NCI-H345 treated with DMSO at 0.1 percent for 48 hours (cell line): ENCODE measurements at regions not wholly inside any gene's neighbourhood (a gene's known extent, or its start where the extent isn't known, plus 50 kb on each side); places are given as distances from the start of the nearest gene placed in this dataset.
"Not testable (repeated sequence)": the region's sequence is repeated elsewhere in the genome, so short reads cannot be mapped to it uniquely, and the experiment has no call there.

Source experiments
- DNase-seq: peaks from one replicate; lab custom pipeline; 2025; ENCODE audit not compliant: unreplicated experiment; lab: John Stamatoyannopoulos, UW

DNA sequence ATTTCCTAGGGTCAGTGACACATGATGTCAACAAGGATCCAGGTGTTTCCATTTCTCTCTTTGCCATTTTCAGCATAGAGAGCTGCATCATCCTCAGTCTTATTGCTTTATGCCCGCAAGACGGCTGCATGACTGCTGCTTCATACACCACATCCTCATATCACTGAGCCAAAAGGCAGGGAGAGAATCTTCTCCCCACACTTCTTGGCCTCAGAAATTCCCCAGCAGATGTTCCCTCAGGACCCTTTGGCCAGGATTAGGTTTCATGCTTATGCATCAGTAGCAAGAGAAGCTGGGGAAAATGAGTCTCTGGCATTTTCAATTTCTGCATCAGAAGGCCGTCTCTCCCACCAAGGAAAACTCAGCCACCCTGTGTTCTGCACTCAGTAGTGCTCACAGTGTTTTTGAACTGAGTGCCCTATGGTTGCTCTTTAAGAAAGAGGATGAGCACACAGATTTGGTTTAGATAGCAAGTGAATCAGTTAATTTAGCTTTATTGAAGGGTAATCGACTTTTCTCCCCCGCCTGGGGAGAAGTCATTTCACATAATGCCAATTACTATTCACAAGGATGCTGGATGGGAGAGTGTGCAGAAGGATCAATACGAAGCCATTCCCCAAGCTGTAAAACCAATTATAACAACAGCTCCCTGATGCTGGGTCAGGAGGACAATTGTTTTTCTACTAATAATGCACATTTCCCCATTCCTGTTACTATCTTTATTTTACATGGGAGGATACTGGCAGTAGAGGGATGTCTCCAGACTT, 360.2 kb downstream of the HHIPL2 start:
- no peak for DNase-seq

- no peak for DNase-seq
Measured at GRCh38 chr1:222182641-222183040, 365.3 kb downstream of the HHIPL2 start.

- no peak for DNase-seq
Measured at GRCh38 chr1:222181191-222181590, 366.7 kb downstream of the HHIPL2 start.

DNA sequence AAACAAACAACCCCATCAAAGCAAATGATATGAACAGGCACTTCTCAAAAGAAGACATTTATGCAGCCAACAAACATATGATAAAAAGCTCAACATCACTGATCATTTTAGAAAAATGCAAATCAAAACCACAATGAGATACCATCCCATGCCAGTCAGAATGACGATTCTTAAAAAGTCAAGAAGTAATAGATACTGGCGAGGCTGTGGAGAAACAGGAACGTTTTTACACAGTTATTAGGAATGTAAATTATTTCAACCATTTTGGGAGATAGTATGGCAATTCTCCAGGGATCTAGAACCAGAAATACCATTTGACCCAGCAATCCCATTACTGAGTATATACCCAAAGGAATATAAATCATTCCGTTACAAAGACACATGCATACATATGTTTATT, 370.4 kb downstream of the HHIPL2 start:
- DNase-seq, result not testable (repeated sequence)

DNA sequence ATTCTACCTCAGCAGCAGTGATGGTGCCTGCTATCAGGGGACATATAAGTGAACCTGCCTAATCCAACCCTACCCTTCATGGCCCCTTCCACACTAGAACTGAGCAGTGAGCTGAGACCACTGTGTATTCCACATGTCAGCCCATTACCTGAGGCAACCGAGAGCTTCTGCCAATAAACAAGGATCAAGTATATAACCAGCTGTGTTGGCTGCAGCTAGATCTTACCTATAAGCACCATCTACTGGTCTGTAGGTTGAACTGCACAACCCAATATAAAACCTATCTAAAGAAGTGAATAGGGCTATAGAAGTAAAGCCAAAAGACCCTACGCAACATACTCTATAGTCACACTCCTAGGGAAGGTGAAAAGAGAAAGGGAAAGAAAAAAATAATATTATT, 376.9 kb downstream of the HHIPL2 start:
- DNase-seq, result no peak

GRCh38 chr1:222168621-222169020, 379.3 kb downstream of the HHIPL2 start:
- no peak for DNase-seq

DNA sequence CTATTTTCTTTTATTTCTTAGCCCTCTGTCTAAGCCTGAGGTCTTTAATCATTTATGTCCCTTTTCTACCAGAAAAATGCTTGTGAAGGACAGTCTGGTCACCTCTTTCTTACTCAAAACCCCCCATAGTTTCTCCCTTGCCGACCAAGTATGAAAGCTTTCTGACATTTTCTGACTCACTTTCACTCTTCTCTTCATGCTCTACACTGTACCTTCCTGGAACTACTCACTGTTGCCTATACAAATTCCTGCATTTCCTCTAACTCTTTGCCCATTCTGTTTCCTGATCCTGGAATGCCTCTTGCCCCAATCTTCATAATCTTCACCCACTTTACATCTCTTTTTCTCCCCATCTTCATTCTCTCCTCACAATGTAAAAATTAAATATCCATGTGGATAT, 380.0 kb downstream of the HHIPL2 start:
- no peak for DNase-seq

DNA sequence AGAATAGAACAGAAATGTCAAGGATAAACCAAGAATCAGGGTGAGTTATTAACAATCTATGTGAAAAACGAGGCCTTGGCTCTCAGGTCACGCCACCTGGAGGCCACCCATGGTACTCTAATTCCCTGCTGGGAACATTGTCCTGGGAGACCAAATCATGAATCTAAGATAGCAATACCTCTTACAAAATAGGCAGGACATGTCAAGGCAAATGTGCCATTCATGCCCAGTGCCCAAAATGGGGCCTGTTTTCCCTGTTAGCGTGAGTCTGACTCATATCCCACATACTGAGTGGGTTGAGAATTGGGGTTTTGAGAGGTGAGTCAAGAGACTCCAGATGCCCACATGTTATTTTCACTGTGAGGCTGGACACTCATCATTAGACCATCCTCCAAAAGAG, 380.8 kb downstream of the HHIPL2 start:
- DNase-seq, result no peak

DNA sequence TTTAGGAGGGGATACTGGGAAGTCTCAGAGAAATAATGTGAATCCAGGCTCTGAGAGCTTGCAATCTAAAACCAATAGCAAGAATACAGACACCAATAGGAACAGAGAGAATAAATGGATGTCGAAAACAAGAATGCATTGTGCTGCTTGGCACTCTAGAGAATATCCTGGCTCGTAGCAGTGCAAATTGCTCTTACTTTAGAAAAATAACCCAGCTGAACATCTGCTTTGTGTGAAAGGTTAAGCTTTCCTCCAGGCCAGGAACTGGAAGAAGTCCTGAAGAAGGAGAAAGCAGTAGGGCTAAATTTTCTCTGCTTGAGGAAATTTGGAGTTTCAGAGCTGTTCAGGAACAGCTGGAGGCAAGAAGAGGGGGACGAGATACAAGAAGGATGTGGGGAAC, 382.3 kb downstream of the HHIPL2 start:
- DNase-seq, result no peak

DNA sequence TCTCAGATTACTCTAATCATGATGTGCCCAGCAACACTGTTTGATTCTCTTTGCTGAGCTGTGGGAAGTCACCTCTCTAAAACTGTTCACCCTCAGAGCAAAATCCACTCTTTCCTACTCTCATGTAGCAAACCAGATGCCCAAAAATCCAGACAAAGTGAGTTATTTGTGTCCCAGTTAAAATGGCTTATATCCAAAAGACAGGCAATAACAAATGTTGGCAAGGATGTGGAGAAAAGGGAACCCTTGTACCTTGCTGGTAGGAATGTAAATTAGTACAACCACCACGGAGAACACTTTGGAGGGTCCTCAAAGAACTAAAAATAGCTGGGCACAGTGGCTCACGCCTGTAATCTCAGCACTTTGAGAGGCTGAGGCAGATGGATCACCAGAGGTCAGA, 384.0 kb downstream of the HHIPL2 start:
- DNase-seq, result no peak

DNA sequence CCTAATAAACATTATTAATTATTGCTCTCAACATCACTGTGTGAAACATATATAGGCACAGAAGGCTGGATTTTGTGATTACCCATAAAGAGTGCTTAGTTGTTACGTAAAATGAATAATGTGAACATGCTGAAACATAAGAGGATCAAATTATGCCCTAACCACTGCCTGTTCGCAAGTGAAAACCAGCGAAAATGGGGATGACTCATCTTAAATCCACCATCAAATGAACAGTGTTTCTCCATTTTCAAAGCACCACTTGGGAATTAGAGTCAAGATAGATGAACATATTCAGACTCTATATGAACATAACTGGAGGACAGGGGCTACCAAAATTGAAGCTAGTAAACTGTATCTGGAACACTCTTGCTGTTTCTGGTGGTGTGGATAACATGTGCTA, 386.2 kb downstream of the HHIPL2 start:
- DNase-seq, result no peak

DNA sequence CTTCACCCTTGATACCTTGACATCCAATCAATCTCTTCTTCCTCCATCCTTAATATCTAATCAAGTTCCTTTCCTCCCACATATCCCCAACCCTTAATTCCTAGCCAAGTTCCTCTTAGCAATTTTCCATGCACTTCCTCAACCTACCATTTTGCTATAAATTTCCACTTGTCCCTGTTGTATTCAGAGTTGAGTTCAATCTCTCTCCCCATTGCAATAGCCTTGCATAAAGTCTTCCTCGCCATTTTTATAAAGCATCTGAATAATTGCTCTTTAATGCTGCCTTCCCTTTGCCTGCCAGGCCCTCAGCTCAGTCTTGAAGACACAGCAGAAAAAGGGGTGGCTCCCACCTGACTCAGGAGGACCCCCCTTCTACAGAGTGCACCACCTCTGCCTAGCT, 390.3 kb downstream of the HHIPL2 start:
- no peak for DNase-seq

DNA sequence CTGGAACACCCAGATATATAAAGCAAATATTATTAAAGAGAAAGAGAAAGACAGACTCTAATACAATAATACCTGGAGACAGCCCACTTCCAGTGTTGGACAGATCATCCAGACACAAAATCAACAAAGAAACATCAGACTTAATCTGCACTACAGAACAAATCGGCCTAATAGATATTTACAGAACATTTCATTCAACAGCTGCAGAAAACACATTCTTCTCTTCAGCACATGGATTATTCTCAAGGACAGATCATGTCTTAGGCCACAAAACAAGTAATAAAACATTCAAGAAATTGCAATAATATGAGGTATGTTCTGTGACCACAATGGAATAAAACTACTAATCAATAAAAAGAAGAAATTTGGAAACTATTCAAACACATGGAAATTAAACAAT, 398.3 kb upstream of the DUSP10 start:
- no peak for DNase-seq

DNA sequence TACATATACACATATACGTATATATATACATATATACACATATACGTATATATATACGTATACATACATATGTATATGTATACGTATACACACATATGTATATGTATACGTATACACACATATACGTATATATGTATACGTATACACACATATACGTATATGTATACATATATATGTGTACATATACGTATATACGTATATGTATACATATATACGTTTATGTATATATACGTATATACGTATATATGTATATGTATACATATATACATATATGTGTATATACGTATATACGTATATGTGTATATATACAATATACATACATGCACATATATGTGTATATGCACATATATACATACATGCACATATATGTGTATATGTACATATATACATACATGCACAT, 396.2 kb upstream of the DUSP10 start:
- no peak for DNase-seq

GRCh38 chr1:222136869-222137268, 395.0 kb upstream of the DUSP10 start:
- no peak for DNase-seq

GRCh38 chr1:222129041-222129440, 387.2 kb upstream of the DUSP10 start:
- no peak for DNase-seq

- no peak for DNase-seq
Measured at GRCh38 chr1:222127526-222128152, 385.8 kb upstream of the DUSP10 start.

DNA sequence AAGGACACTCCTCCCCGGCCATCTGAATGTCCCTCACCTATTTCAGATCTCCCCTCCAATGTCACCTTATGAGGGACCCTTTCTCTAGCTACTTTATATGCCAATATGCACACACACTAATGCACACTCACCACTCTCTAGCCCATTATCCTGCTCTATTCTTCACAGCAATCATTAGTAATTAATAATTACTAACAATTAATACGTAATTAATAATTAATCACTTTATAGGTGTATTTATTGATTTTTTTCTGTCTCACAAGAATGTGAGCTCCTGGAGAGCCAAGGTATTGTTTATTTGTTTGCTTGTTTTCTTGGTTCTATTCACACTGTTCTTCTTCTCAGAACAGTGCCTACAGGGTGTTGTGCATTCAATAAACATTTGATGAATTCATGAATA, 385.2 kb upstream of the DUSP10 start:
- DNase-seq, result no peak

- DNase-seq, result no peak
Measured at GRCh38 chr1:222126052-222126451, 384.2 kb upstream of the DUSP10 start.

DNA sequence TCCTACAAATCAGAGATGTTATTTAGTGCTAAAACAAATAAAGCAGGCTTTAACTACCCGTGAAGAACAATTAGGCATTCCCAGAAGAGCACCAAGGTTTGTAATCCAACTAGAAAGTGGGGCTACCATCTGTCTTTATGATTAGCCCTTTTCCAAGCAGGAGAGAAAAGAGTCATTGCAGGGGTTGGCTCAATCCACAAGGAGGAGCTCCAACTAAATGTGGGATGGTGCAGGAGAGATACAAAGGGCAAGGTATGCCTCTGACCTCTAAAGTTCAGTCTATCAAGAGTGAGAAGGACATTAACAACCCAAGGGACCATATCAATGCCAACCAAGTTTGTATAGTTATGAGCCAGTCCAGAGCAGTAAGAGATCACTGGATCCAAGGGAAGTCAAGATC, 382.7 kb upstream of the DUSP10 start:
- DNase-seq, result no peak

- DNase-seq, result no peak
Measured at GRCh38 chr1:222123111-222123510, 381.2 kb upstream of the DUSP10 start.

GRCh38 chr1:222117809-222118208, 375.9 kb upstream of the DUSP10 start:
- DNase-seq, result no peak
